HAP-1 (cell line): ENCODE measurements at regions not wholly inside any gene's neighbourhood (a gene's known extent, or its start where the extent isn't known, plus 50 kb on each side); places are given as distances from the start of the nearest gene placed in this dataset.

Source experiments
- DNase-seq, 2 experiments: peaks; one replicate each; pipeline ENCODE4 v3.0.0-alpha.2; 2016 to 2020; ENCODE audit warnings: low spot score in 2 of 2
- H3K27me3 ChIP-seq: fragments of 250-450 bp; sonication (Bioruptor Pico); 2 replicates; pipeline ENCODE4 v1.5.1; 2020; ENCODE audit warnings: low read depth, mild to moderate bottlenecking, moderate library complexity
- H3K36me3 ChIP-seq: fragments of 250-450 bp; sonication (Bioruptor Pico); replicated peaks from 2 replicates; pipeline ENCODE4 v1.5.1; 2020; ENCODE audit warnings: mild to moderate bottlenecking
- H3K4me1 ChIP-seq: fragments of 250-450 bp; sonication (Bioruptor Pico); 2 replicates; pipeline ENCODE4 v1.5.1; 2020; ENCODE audit warnings: mild to moderate bottlenecking
- H3K4me3 ChIP-seq: fragments of 250-450 bp; sonication (Bioruptor Pico); 2 replicates; pipeline ENCODE4 v1.5.1; 2020; ENCODE audit warnings: mild to moderate bottlenecking, moderate library complexity
- H3K9me3 ChIP-seq: fragments of 250-450 bp; sonication (Bioruptor Pico); 2 replicates; pipeline ENCODE4 v1.5.1; 2020; ENCODE audit warnings: mild to moderate bottlenecking, moderate library complexity
- in situ Hi-C: fragments of 300-500 bp; cut with MboI; formaldehyde crosslinking; loops from 3 replicates; pipeline ENCODE4 v1.14.3; 2020; ENCODE audit warnings: low sequenced_read_pairs, inconsistent platforms, mixed read lengths

- in situ Hi-C loops, result no loop called here
- Histone ChIP-seq H3K9me3 (no peaks in the 10 kb centered on the region), H3K27me3 (no peaks in the 10 kb centered on the region), H3K4me1 (no peaks in the 10 kb centered on the region), H3K4me3 (no peak overlapping the region), H3K36me3 (no peaks in the 10 kb centered on the region)
- no peak for DNase-seq
These were observed 208.8 kb upstream of the USP25 start for GRCh38 chr21:15520811-15521643.

DNA sequence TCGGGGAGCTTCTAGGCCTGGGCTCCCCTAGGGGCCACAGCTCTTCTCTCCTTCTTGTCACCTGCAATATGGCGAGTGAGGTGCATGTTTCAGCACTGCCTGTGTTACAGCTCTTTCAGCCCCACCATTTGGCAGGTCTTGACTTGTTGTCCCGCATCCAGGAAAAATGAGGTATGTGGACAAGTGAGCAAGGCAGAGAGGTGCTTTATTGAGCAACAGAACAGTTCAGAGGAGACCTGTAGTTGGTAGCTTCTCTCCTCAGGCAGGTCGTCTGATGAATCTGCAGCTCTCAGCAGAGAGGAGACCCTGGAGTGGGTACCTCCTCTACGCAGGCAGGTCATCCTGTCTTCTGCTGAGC is 208.2 kb upstream of the USP25 start:
- Histone ChIP-seq H3K36me3 (no peaks in the 10 kb centered on the region), H3K27me3 (no peaks in the 10 kb centered on the region), H3K4me3 (no peak overlapping the region), H3K9me3 (no peaks in the 10 kb centered on the region), H3K4me1 (no peaks in the 10 kb centered on the region)
- in situ Hi-C loops, result no loop called here
- DNase-seq, result no peak

DNA sequence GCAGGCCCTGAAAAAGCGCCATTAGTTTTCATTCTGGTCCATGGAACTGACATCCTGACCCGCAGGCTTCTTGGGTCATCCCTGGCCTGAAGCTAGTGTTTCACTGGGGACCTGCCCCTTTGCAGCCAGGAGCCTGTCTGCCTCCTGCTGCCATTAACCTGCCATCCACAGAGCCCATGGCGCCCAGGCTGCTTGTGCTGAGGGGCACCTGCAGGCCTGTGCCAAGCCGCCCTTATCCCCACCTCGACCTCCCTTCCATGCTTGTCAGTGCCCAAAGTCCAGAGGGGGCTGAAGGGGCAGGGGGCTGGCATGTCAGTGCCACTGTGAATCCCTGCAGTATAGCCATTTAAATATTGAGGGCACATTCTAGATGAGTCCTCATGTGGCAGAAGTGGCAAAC is 207.6 kb upstream of the USP25 start:
- H3K9me3 ChIP-seq, result no peaks in the 10 kb centered on the region
- in situ Hi-C loops, result no loop called here
- H3K4me1 ChIP-seq, result no peaks in the 10 kb centered on the region
- H3K4me3 ChIP-seq, result no peak overlapping the region
- DNase-seq, result no peak
- no peaks in the 10 kb centered on the region for H3K36me3 ChIP-seq
- no peaks in the 10 kb centered on the region for H3K27me3 ChIP-seq

DNA sequence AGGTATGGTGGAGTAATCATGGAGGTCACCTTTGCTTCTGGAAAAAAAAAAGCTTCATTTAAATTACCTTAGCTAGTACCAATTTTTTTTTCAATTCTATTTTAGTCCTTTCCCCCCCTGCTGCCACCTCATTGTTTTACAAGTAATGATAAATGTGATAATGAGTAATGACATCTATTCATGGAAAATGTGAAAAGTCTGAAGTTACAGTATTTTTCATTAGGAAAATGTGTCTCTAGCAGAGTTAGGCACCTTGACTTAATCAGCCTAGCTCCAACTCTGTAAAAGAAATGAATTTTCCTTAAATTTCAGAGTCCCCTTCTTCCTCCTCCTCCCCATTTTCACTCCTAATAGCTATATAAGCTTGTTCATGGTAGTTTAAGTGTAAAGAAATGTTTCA is 204.9 kb upstream of the USP25 start:
- H3K4me1 ChIP-seq, result no peaks in the 10 kb centered on the region
- H3K4me3 ChIP-seq, result no peak overlapping the region
- DNase-seq, result no peak
- no peaks in the 10 kb centered on the region for H3K36me3 ChIP-seq
- in situ Hi-C loops, result no loop called here
- H3K27me3 ChIP-seq, result no peaks in the 10 kb centered on the region
- no peaks in the 10 kb centered on the region for H3K9me3 ChIP-seq

- H3K27me3 ChIP-seq, result no peaks in the 10 kb centered on the region
- DNase-seq, result no peak
- no peaks in the 10 kb centered on the region for H3K36me3 ChIP-seq
- H3K4me1 ChIP-seq, result no peaks in the 10 kb centered on the region
- H3K4me3 ChIP-seq, result no peak overlapping the region
- in situ Hi-C loops, result no loop called here
- H3K9me3 ChIP-seq, result no peaks in the 10 kb centered on the region
These were observed 203.0 kb upstream of the USP25 start for GRCh38 chr21:15526798-15527197.

DNA sequence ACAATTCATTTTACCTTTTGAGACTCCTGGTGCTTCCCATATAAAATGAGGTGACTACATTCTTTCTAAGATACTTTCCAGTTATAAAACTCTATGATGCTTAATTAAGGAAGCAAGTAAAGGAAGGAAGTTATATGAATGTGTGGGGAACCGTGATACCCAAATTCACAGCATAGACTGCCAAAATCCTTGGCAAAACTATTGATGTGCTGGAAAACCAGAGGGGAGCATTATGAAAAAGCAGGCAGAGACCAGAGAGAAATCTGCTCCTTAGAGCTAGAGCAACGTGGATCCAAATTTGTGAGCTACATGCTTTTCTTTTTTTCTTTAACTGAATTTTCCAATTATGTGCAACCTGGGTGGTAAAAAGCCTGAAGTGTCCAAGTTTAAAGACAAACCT is 201.4 kb upstream of the USP25 start:
- no peaks in the 10 kb centered on the region for H3K27me3 ChIP-seq
- no peaks in the 10 kb centered on the region for H3K9me3 ChIP-seq
- no peak overlapping the region for H3K4me3 ChIP-seq
- no peak for DNase-seq
- in situ Hi-C loops, result no loop called here
- no peaks in the 10 kb centered on the region for H3K36me3 ChIP-seq
- H3K4me1 ChIP-seq, result no peaks in the 10 kb centered on the region

- Histone ChIP-seq H3K4me1 (no peaks in the 10 kb centered on the region), H3K27me3 (no peaks in the 10 kb centered on the region), H3K36me3 (no peaks in the 10 kb centered on the region), H3K9me3 (no peaks in the 10 kb centered on the region), H3K4me3 (no peak overlapping the region)
- no peak for DNase-seq
- in situ Hi-C loops, result no loop called here
These were observed 197.8 kb upstream of the USP25 start for GRCh38 chr21:15531986-15532385.

GRCh38 chr21:15533618-15534017 is 196.2 kb upstream of the USP25 start:
- H3K27me3 ChIP-seq, result no peaks in the 10 kb centered on the region
- in situ Hi-C loops, result no loop called here
- no peaks in the 10 kb centered on the region for H3K9me3 ChIP-seq
- H3K4me1 ChIP-seq, result no peaks in the 10 kb centered on the region
- H3K36me3 ChIP-seq, result no peaks in the 10 kb centered on the region
- no peak overlapping the region for H3K4me3 ChIP-seq
- DNase-seq, result no peak

GRCh38 chr21:15534450-15534886 is 195.3 kb upstream of the USP25 start:
- H3K4me1 ChIP-seq, result no peaks in the 10 kb centered on the region
- in situ Hi-C loops, result no loop called here
- H3K9me3 ChIP-seq, result no peaks in the 10 kb centered on the region
- no peak overlapping the region for H3K4me3 ChIP-seq
- H3K36me3 ChIP-seq, result no peaks in the 10 kb centered on the region
- H3K27me3 ChIP-seq, result no peaks in the 10 kb centered on the region
- no peak for DNase-seq

GRCh38 chr21:15539376-15539775 is 190.4 kb upstream of the USP25 start:
- Histone ChIP-seq H3K9me3 (no peaks in the 10 kb centered on the region), H3K4me1 (no peaks in the 10 kb centered on the region), H3K27me3 (0 out of 2 replicates have a peak, but pooled peaks cover 2% of the 10 kb centered on the region), H3K4me3 (no peak overlapping the region), H3K36me3 (no peaks in the 10 kb centered on the region)
- in situ Hi-C loops, result no loop called here
- DNase-seq, result no peak

DNA sequence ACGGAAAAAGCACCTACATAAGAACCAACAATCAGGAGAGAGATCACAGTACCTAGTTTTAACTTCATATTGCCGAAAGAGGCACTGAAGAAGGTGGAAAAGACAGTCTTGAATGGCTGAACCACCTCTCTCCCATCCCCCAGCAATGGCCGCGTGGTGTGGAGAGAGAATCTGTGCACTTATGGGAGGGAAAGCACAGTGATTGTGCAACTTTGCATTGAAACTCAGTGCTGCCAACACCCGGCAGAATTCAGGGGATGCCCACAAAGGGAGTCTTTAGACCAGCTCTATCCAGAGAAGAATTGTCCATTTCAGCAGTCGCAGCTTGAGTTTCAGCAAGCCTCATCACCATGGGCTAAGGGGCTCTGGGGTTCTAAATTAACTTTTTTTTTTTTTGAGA is 186.3 kb upstream of the USP25 start:
- no peak for DNase-seq
- Histone ChIP-seq H3K36me3 (no peaks in the 10 kb centered on the region), H3K4me1 (no peaks in the 10 kb centered on the region), H3K27me3 (0 out of 2 replicates have a peak, but pooled peaks cover 2% of the 10 kb centered on the region), H3K4me3 (no peak overlapping the region), H3K9me3 (no peaks in the 10 kb centered on the region)
- in situ Hi-C loops, result no loop called here

DNA sequence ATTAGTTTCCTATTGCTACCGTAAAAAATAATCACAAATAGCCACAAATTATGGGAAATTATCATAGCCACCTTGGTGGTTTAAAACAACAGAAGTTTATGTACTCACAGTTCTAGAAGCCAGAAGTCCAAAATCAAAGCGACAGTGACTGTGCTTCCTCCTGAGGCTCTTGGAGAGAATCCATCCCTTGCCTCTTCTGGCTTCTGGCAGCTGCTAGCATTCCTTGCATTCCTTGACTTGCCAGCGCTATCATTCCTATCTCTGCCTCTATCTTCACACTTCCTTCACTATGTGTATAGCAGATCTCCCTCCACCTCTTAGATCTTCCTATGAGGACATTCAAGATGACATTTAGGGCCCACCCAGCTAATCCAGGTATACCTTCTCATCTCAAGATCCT is 180.1 kb upstream of the USP25 start:
- Histone ChIP-seq H3K36me3 (no peaks in the 10 kb centered on the region), H3K9me3 (no peaks in the 10 kb centered on the region), H3K27me3 (no peaks in the 10 kb centered on the region), H3K4me3 (no peak overlapping the region), H3K4me1 (no peaks in the 10 kb centered on the region)
- no peak for DNase-seq
- in situ Hi-C loops, result no loop called here

DNA sequence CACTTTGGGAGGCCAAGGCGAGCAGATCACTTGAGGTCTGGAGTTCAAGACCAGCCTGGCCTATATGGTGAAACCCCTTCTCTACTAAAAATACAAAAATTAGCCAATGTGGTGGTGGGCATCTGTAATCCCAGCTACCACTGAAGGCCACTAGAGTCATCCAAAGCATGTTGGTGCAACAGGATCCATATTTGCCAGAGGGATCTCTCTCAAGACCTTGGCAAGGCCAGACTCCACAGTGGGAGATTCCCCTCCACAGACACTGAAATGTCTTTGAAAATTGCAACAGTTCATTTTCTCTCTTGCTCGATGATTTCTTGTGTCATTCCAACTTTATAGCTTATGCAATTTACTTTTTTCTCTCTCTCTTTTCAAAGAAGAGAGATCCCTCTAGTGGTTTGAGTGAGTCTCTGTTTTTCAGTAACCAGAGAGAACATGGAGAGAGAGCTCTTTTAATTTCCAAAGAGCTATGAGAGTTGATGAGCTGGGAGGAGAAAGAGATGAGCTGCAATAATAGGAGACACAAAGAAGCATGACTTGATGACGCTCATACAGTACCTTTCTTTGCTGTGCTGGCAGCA is 176.8 kb upstream of the USP25 start:
- H3K4me1 ChIP-seq, result no peaks in the 10 kb centered on the region
- in situ Hi-C loops, result no loop called here
- no peak for DNase-seq
- H3K4me3 ChIP-seq, result no peak overlapping the region
- no peaks in the 10 kb centered on the region for H3K36me3 ChIP-seq
- no peaks in the 10 kb centered on the region for H3K27me3 ChIP-seq
- H3K9me3 ChIP-seq, result no peaks in the 10 kb centered on the region

- no peak overlapping the region for H3K4me3 ChIP-seq
- peak in 1 of 2 experiments; percentile 56 for DNase-seq
- H3K9me3 ChIP-seq, result no peaks in the 10 kb centered on the region
- no peaks in the 10 kb centered on the region for H3K36me3 ChIP-seq
- in situ Hi-C loops, result no loop called here
- no peaks in the 10 kb centered on the region for H3K4me1 ChIP-seq
- no peaks in the 10 kb centered on the region for H3K27me3 ChIP-seq
These were observed 171.9 kb upstream of the USP25 start for GRCh38 chr21:15557925-15558324.
